ENCODE measurements at regions not wholly inside any gene's neighbourhood (a gene's known extent, or its start where the extent isn't known, plus 50 kb on each side); places are given as distances from the start of the nearest gene placed in this dataset.

- Histone ChIP-seq H2AFZ (ENCODE audit: low read length) (no peak overlapping the region), H4K20me1 (ENCODE audit: insufficient read depth, low read length) (no peaks in the 10 kb centered on the region), H3K4me3 (ENCODE audit: insufficient read depth, low read length) (no peak overlapping the region), H3K36me3 (ENCODE audit: insufficient read depth, low read length) (no peaks in the 10 kb centered on the region), H3K9me3 (ENCODE audit: low read depth, low read length) (no peaks in the 10 kb centered on the region), H3K79me2 (ENCODE audit: insufficient read depth, low read length) (no peaks in the 10 kb centered on the region), H3K4me2 (ENCODE audit: insufficient read depth, low read length) (no peak overlapping the region), H3K4me1 (ENCODE audit: insufficient read depth, low read length) (no peaks in the 10 kb centered on the region), H3K27me3 (ENCODE audit: insufficient read depth, low read length) (peaks cover 91% of the 10 kb centered on the region), H3K27ac (ENCODE audit: low read depth, low read length) (no peak overlapping the region)
- TF ChIP-seq, protein P1, sequence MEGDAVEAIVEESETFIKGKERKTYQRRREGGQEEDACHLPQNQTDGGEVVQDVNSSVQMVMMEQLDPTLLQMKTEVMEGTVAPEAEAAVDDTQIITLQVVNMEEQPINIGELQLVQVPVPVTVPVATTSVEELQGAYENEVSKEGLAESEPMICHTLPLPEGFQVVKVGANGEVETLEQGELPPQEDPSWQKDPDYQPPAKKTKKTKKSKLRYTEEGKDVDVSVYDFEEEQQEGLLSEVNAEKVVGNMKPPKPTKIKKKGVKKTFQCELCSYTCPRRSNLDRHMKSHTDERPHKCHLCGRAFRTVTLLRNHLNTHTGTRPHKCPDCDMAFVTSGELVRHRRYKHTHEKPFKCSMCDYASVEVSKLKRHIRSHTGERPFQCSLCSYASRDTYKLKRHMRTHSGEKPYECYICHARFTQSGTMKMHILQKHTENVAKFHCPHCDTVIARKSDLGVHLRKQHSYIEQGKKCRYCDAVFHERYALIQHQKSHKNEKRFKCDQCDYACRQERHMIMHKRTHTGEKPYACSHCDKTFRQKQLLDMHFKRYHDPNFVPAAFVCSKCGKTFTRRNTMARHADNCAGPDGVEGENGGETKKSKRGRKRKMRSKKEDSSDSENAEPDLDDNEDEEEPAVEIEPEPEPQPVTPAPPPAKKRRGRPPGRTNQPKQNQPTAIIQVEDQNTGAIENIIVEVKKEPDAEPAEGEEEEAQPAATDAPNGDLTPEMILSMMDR (IDR thresholded peaks at IDR 0.05; ENCODE audit: extremely low read depth, low read depth, low read length), result no peak
- no peak for DNase-seq (ENCODE audit: insufficient read length, low spot score, missing footprints)
These were observed 253.2 kb downstream of the TFCP2L1 start for GRCh38 chr2:121031568-121032340.

DNA sequence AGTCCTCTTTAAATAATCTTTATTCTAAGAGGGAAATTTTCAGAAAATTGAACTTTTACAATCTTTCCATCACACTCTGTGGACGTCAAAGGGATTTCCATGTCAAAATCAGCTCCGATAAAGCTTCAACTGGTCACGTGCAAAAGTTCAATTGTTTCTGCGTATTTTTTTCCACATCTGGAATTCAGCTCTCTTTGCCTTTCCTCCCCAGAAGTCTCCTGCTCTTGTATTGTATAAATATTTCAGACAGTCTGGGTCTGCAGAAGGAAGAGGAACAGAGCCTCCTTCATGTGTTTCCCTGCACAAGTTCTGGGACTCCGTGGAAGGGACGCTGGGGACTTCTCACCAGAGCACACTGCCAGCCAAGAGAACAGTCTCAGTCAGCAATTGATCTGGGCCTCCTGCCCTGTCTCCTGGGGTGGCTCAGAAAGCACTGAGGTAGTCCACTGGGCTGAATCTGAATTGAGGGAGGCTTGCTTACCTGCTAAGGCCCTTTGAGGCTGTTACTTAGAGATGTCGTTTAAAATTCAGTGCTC lies 251.5 kb downstream of the TFCP2L1 start:
- Histone ChIP-seq H3K36me3 (ENCODE audit: insufficient read depth, low read length) (no peaks in the 10 kb centered on the region), H3K79me2 (ENCODE audit: insufficient read depth, low read length) (no peaks in the 10 kb centered on the region), H3K4me3 (ENCODE audit: insufficient read depth, low read length) (no peak overlapping the region), H3K27me3 (ENCODE audit: insufficient read depth, low read length) (peaks cover 89% of the 10 kb centered on the region), H4K20me1 (ENCODE audit: insufficient read depth, low read length) (no peaks in the 10 kb centered on the region), H3K9me3 (ENCODE audit: low read depth, low read length) (no peaks in the 10 kb centered on the region), H3K27ac (ENCODE audit: low read depth, low read length) (no peak overlapping the region), H2AFZ (ENCODE audit: low read length) (no peak overlapping the region), H3K4me2 (ENCODE audit: insufficient read depth, low read length) (no peak overlapping the region), H3K4me1 (ENCODE audit: insufficient read depth, low read length) (no peaks in the 10 kb centered on the region)
- TF ChIP-seq, protein P1 (IDR thresholded peaks at IDR 0.05; ENCODE audit: extremely low read depth, low read depth, low read length), result no peak
- no peak for DNase-seq (ENCODE audit: insufficient read length, low spot score, missing footprints)

- Histone ChIP-seq H3K36me3 (ENCODE audit: insufficient read depth, low read length) (no peaks in the 10 kb centered on the region), H3K4me2 (ENCODE audit: insufficient read depth, low read length) (no peak overlapping the region), H4K20me1 (ENCODE audit: insufficient read depth, low read length) (no peaks in the 10 kb centered on the region), H3K27ac (ENCODE audit: low read depth, low read length) (no peak overlapping the region), H3K4me3 (ENCODE audit: insufficient read depth, low read length) (no peak overlapping the region), H2AFZ (ENCODE audit: low read length) (no peak overlapping the region), H3K27me3 (ENCODE audit: insufficient read depth, low read length) (peaks cover 84% of the 10 kb centered on the region), H3K9me3 (ENCODE audit: low read depth, low read length) (no peaks in the 10 kb centered on the region), H3K79me2 (ENCODE audit: insufficient read depth, low read length) (no peaks in the 10 kb centered on the region), H3K4me1 (ENCODE audit: insufficient read depth, low read length) (no peaks in the 10 kb centered on the region)
- DNase-seq (ENCODE audit: insufficient read length, low spot score, missing footprints), result no peak
- TF ChIP-seq, protein P1 (IDR thresholded peaks at IDR 0.05; ENCODE audit: extremely low read depth, low read depth, low read length), result no peak
These were observed 250.5 kb downstream of the TFCP2L1 start for GRCh38 chr2:121034551-121034950.

- no peak for DNase-seq (ENCODE audit: insufficient read length, low spot score, missing footprints)
- peaks cover 73% of the 10 kb centered on the region for H3K27me3 ChIP-seq (ENCODE audit: insufficient read depth, low read length)
- no peaks in the 10 kb centered on the region for H4K20me1 ChIP-seq (ENCODE audit: insufficient read depth, low read length)
- H2AFZ ChIP-seq (ENCODE audit: low read length), result no peak overlapping the region
- TF ChIP-seq, protein P1 (IDR thresholded peaks at IDR 0.05; ENCODE audit: extremely low read depth, low read depth, low read length), result no peak
- no peaks in the 10 kb centered on the region for H3K79me2 ChIP-seq (ENCODE audit: insufficient read depth, low read length)
- no peaks in the 10 kb centered on the region for H3K4me1 ChIP-seq (ENCODE audit: insufficient read depth, low read length)
- no peak overlapping the region for H3K27ac ChIP-seq (ENCODE audit: low read depth, low read length)
- no peaks in the 10 kb centered on the region for H3K9me3 ChIP-seq (ENCODE audit: low read depth, low read length)
- H3K36me3 ChIP-seq (ENCODE audit: insufficient read depth, low read length), result no peaks in the 10 kb centered on the region
- no peak overlapping the region for H3K4me3 ChIP-seq (ENCODE audit: insufficient read depth, low read length)
- H3K4me2 ChIP-seq (ENCODE audit: insufficient read depth, low read length), result no peak overlapping the region
These were observed 248.7 kb downstream of the TFCP2L1 start for GRCh38 chr2:121036226-121036692.

All from osteoblast (primary cell).